Ovary (tissue), 3 donors: ENCODE measurements at regions not wholly inside any gene's neighbourhood (a gene's known extent, or its start where the extent isn't known, plus 50 kb on each side); places are given as distances from the start of the nearest gene placed in this dataset.

Source experiments
- CTCF ChIP-seq, 3 donors: fragments of 450-650 bp in 2 of 3; fragments of 200-600 bp in 1 of 3; IDR thresholded peaks; one replicate each; pipeline versions ENCODE4 v1.5.1 to v1.8.0; 2016 to 2022; ENCODE audit warnings: antibody characterized with exemption in 3 of 3, mild to moderate bottlenecking in 1 of 3
- EP300 ChIP-seq: sonication (generic); formaldehyde crosslinking; IDR thresholded peaks from one replicate; pipeline ENCODE4 v1.6.1; 2017; ENCODE audit warnings: antibody characterized with exemption
- POLR2A ChIP-seq: fragments of 450-650 bp; IDR thresholded peaks from one replicate; pipeline ENCODE4 v1.6.1; 2017; ENCODE audit warnings: antibody characterized with exemption, mild to moderate bottlenecking, moderate library complexity
- donor health status: DM: no; HTN: no; CAD: no.

GRCh38 chr2:242052421-242052820 is 182.9 kb downstream of the RTP5 start:
- TF ChIP-seq CTCF (IDR thresholded peaks at IDR 0.05) (no peak), POLR2A (no peak), EP300 (no peak)
